Heart right ventricle (tissue), 16 donors: ENCODE measurements at regions not wholly inside any gene's neighbourhood (a gene's known extent, or its start where the extent isn't known, plus 50 kb on each side); places are given as distances from the start of the nearest gene placed in this dataset.

Experiments
- ATAC-seq, 8 donors: fragments of 200-7000 bp; cut with Tn5 transposase; one replicate each; pipeline ENCODE4 v1.9.1; 2020; ENCODE audit warnings: mild to moderate bottlenecking in 8 of 8, moderate library complexity in 8 of 8, moderate number of reproducible peaks in 1 of 8
- DNase-seq, 2 donors: peaks; one replicate each; pipeline ENCODE4 v3.0.0-alpha.2; 2020
- H3K27ac ChIP-seq, 10 donors: fragments of 200-600 bp; sonication (generic) in 2 of 10; one replicate each; pipeline versions ENCODE4 v1.5.0 to v1.8.0; 2020 to 2022; ENCODE audit warnings: mild to moderate bottlenecking in 3 of 10
- H3K27me3 ChIP-seq, 7 donors: fragments of 200-600 bp; one replicate each; pipeline ENCODE4 v1.8.0; 2021 to 2022; ENCODE audit warnings: mild to moderate bottlenecking in 2 of 7
- H3K36me3 ChIP-seq, 9 donors: fragments of 200-600 bp; sonication (generic) in 1 of 9; one replicate each; pipeline versions ENCODE4 v1.5.0 to v1.8.0; 2020 to 2022; ENCODE audit warnings: mild to moderate bottlenecking in 2 of 9
- H3K4me1 ChIP-seq, 9 donors: fragments of 200-600 bp; sonication (generic) in 1 of 9; one replicate each; pipeline versions ENCODE4 v1.5.0 to v1.8.0; 2020 to 2022; ENCODE audit warnings: mild to moderate bottlenecking in 4 of 9
- H3K4me3 ChIP-seq, 10 donors: fragments of 200-600 bp; sonication (generic) in 2 of 10; one replicate each; pipeline versions ENCODE4 v1.5.0 to v1.8.0; 2020 to 2022; ENCODE audit warnings: mild to moderate bottlenecking in 7 of 10, moderate library complexity in 2 of 10
- H3K9me3 ChIP-seq, 11 donors: fragments of 200-600 bp in 10 of 11; sonication (generic) in 2 of 11; one replicate each; pipeline versions ENCODE4 v1.5.0 to v1.8.0; 2013 to 2022; ENCODE audit warnings: mild to moderate bottlenecking in 2 of 11, control low read depth in 1 of 11, moderate library complexity in 1 of 11
- CTCF ChIP-seq, 9 donors: fragments of 200-600 bp; sonication (generic) in 2 of 9; IDR thresholded peaks; one replicate each; pipeline versions ENCODE4 v1.5.0 to v1.8.0; 2021 to 2022; ENCODE audit warnings: antibody characterized with exemption in 9 of 9, mild to moderate bottlenecking in 5 of 9, moderate library complexity in 1 of 9
- WGBS, 2 donors: extraction: QIAGEN DNeasy Blood & Tissue Kit; methylation state at CpG; one replicate each; pipeline ENCODE4 v1.1.7; 2013; ENCODE audit warnings: inconsistent platforms in 1 of 2; 5-methylcytosine and 5-hydroxymethylcytosine counted together
- intact Hi-C, 10 donors: fragments of 100-400 bp; cut with DNase I; formaldehyde crosslinking; loops; one replicate each; pipeline versions ENCODE4 v1.11.1 to v1.14.2; 2022
- donor health status: Arrhythmogenic right ventricular cardiomyopathy.
- donor health status: ischemic (EF 13 %, LVEDD 7.1; RV severe dilation, severe dysfunction).
- donor health status: healthy with polysubstance abuse.
- donor health status: DM: no; HTN: yes; CAD: no.
- donor health status: DM: no; HTN: no; CAD: no.
- donor health status: ischemic (EF 25% LVEDD 6.9; RV normal size, moderate dysfunction).
- donor health status: ischemic (EF 25% LVEDD 5.7; RV mildly dilated, moderate dysfunction).
- donor health status: healthy.
- donor health status: DM: yes; HTN: yes; CAD: no.
- donor health status: Ischemic cardiomyopathy.
- donor health status: ischemic (EF 35%, LVEDD 5.7; RV mildly dilated, moderate dysfunction).
- donor health status: nonischemic (EF 11% LVEDD 7.7; RV severe dilation, severe dysfunction).
- donor health status: DM: yes; HTN: yes; CAD: no.
- donor health status: PGD.
- donor health status: ischemic (EF 29% LVEDD 5.4; RV normal size, mild dysfunction).
- donor health status: nonischemic (EF 23%, LVEDD 6.1; RV moderate dilation, normal function).

GRCh38 chr2:129775952-129776653 lies 203.4 kb upstream of the RAB6C start:
- H3K27me3 ChIP-seq: peaks cover 0 to 14% (median 0%) of the 10 kb centered on the region in 7 donors
- intact Hi-C loops: no loop called here
- no peaks in the 10 kb centered on the region for H3K36me3 ChIP-seq
- no peak for DNase-seq
- no peaks in the 10 kb centered on the region for H3K4me1 ChIP-seq
- no peak for TF ChIP-seq CTCF (IDR thresholded peaks at IDR 0.05)
- H3K4me3 ChIP-seq: no peak overlapping the region
- WGBS, 2 donors: 76 to 82% methylated on average over 3 of the region's 3 CpGs
- ATAC-seq: no peak
- H3K27ac ChIP-seq: no peak overlapping the region
- H3K9me3 ChIP-seq: peaks cover 0 to 13% (median 0%) of the 10 kb centered on the region in 11 donors

GRCh38 chr2:129777146-129777545 lies 202.3 kb upstream of the RAB6C start:
- TF ChIP-seq CTCF (IDR thresholded peaks at IDR 0.05): no peak
- no peak overlapping the region for H3K4me3 ChIP-seq
- peaks cover 0 to 21% (median 7%) of the 10 kb centered on the region in 7 donors for H3K27me3 ChIP-seq
- H3K36me3 ChIP-seq: no peaks in the 10 kb centered on the region
- H3K4me1 ChIP-seq: no peaks in the 10 kb centered on the region
- WGBS, 2 donors: 79 to 88% methylated on average over 2 of the region's 2 CpGs
- DNase-seq (no peak), ATAC-seq (no peak)
- peaks cover 0 to 13% (median 0%) of the 10 kb centered on the region in 11 donors for H3K9me3 ChIP-seq
- no peak overlapping the region for H3K27ac ChIP-seq
- intact Hi-C loops: no loop called here

- no peak overlapping the region for H3K27ac ChIP-seq
- no peak for TF ChIP-seq CTCF (IDR thresholded peaks at IDR 0.05)
- DNase-seq: no peak
- 63 to 64% methylated on average over 9 of the region's 9 CpGs for WGBS, 2 donors
- H3K4me3 ChIP-seq: no peak overlapping the region
- H3K36me3 ChIP-seq: no peaks in the 10 kb centered on the region
- ATAC-seq: peak in 1 of 8 donors; percentile 65
- H3K27me3 ChIP-seq: peaks cover 0 to 26% (median 13%) of the 10 kb centered on the region in 7 donors
- intact Hi-C loops: no loop called here
- H3K4me1 ChIP-seq: no peaks in the 10 kb centered on the region
- H3K9me3 ChIP-seq: peaks cover 0 to 4% (median 0%) of the 10 kb centered on the region in 11 donors
These were observed 201.5 kb upstream of the RAB6C start for GRCh38 chr2:129777762-129778583.

- intact Hi-C loops: no loop called here
- Histone ChIP-seq H3K27me3 (peaks cover 0 to 26% (median 13%) of the 10 kb centered on the region in 7 donors), H3K9me3 (peaks cover 0 to 4% (median 0%) of the 10 kb centered on the region in 11 donors), H3K27ac (no peak overlapping the region), H3K4me3 (no peak overlapping the region), H3K36me3 (no peaks in the 10 kb centered on the region), H3K4me1 (no peaks in the 10 kb centered on the region)
- WGBS, 2 donors: 74% methylated on average over 8 of the region's 8 CpGs
- no peak for DNase-seq
- ATAC-seq: no peak
- no peak for TF ChIP-seq CTCF (IDR thresholded peaks at IDR 0.05)
These were observed 200.9 kb upstream of the RAB6C start for GRCh38 chr2:129778584-129778877.
